ENCODE measurements at regions not wholly inside any gene's neighbourhood (a gene's known extent, or its start where the extent isn't known, plus 50 kb on each side); places are given as distances from the start of the nearest gene placed in this dataset.

GRCh38 chr12:115402443-115403180 lies 718.6 kb upstream of the TBX3 start:
- DNase-seq (ENCODE audit: low spot score in 2 of 2): no peak
- intact Hi-C loops (cut with DNase I; ENCODE audit: low total_unique reads): no loop called here
- TF ChIP-seq POLR2A (IDR thresholded peaks at IDR 0.05) (no peak), CTCF (IDR thresholded peaks at IDR 0.05) (no peak)
- 80 to 86% methylated on average over 9 of the region's 9 CpGs for WGBS, 2 donors
- H3K4me3 ChIP-seq (ENCODE audit: low read depth, poor library complexity, severe bottlenecking): no peak overlapping the region

GRCh38 chr12:115401761-115402160 lies 717.8 kb upstream of the TBX3 start:
- DNase-seq (ENCODE audit: low spot score in 2 of 2): no peak
- 75 to 79% methylated on average over 3 of the region's 3 CpGs for WGBS, 2 donors
- intact Hi-C loops (cut with DNase I; ENCODE audit: low total_unique reads): no loop called here
- TF ChIP-seq CTCF (IDR thresholded peaks at IDR 0.05): no peak
- no peak for TF ChIP-seq POLR2A (IDR thresholded peaks at IDR 0.05)
- no peak overlapping the region for H3K4me3 ChIP-seq (ENCODE audit: low read depth, poor library complexity, severe bottlenecking)

GRCh38 chr12:115400011-115400410 lies 716.0 kb upstream of the TBX3 start:
- 71 to 86% methylated on average over 4 of the region's 4 CpGs for WGBS, 2 donors
- intact Hi-C loops (cut with DNase I; ENCODE audit: low total_unique reads): no loop called here
- no peak overlapping the region for H3K4me3 ChIP-seq (ENCODE audit: low read depth, poor library complexity, severe bottlenecking)
- no peak for TF ChIP-seq CTCF (IDR thresholded peaks at IDR 0.05)
- TF ChIP-seq POLR2A (IDR thresholded peaks at IDR 0.05): no peak
- no peak for DNase-seq (ENCODE audit: low spot score in 2 of 2)

- intact Hi-C loops (cut with DNase I; ENCODE audit: low total_unique reads): no loop called here
- DNase-seq (ENCODE audit: low spot score in 2 of 2): no peak
- no peak for TF ChIP-seq POLR2A (IDR thresholded peaks at IDR 0.05)
- TF ChIP-seq CTCF (IDR thresholded peaks at IDR 0.05): no peak
- H3K4me3 ChIP-seq (ENCODE audit: low read depth, poor library complexity, severe bottlenecking): no peak overlapping the region
- WGBS, 2 donors: 92 to 93% methylated on average over 4 of the region's 4 CpGs
Measured at GRCh38 chr12:115398311-115398781, 714.4 kb upstream of the TBX3 start.

- DNase-seq (ENCODE audit: low spot score in 2 of 2): no peak
- TF ChIP-seq POLR2A (IDR thresholded peaks at IDR 0.05) (no peak), CTCF (IDR thresholded peaks at IDR 0.05) (no peak)
- no peak overlapping the region for H3K4me3 ChIP-seq (ENCODE audit: low read depth, poor library complexity, severe bottlenecking)
- intact Hi-C loops (cut with DNase I; ENCODE audit: low total_unique reads): no loop called here
Measured at GRCh38 chr12:115396567-115396966, 712.6 kb upstream of the TBX3 start.

Measured in lower leg skin (tissue), 4 donors.